Motor neuron (in vitro differentiated cells): ENCODE measurements at regions not wholly inside any gene's neighbourhood (a gene's known extent, or its start where the extent isn't known, plus 50 kb on each side); places are given as distances from the start of the nearest gene placed in this dataset.

Source experiments
- ATAC-seq, 8 experiments: fragments of 200-7000 bp; cut with Tn5 transposase; replicated peaks in 6 of 8; 2 replicates each; pipeline ENCODE4 v1.8.0; 2021; ENCODE audit warnings: mild to moderate bottlenecking in 8 of 8, moderate library complexity in 8 of 8
- H3K27ac ChIP-seq, 2 donors: fragments of 250-450 bp; sonication (Bioruptor Pico); 2 replicates each; pipeline ENCODE4 v1.9.0; 2021; ENCODE audit warnings: antibody characterized with exemption in 2 of 2, mild to moderate bottlenecking in 2 of 2, moderate library complexity in 1 of 2
- H3K4me1 ChIP-seq, 2 donors: fragments of 250-450 bp; sonication (Bioruptor Pico); replicated peaks in 1 of 2; 2 replicates each; pipeline ENCODE4 v1.6.1; 2021; ENCODE audit warnings: antibody characterized with exemption in 2 of 2, mild to moderate bottlenecking in 2 of 2, moderate library complexity in 1 of 2
- H3K4me3 ChIP-seq, 5 donors: fragments of 250-450 bp; sonication (Bioruptor Pico); 2 replicates each; pipeline ENCODE4 v1.9.0; 2021; ENCODE audit warnings: antibody characterized with exemption in 5 of 5, mild to moderate bottlenecking in 5 of 5, moderate library complexity in 4 of 5
- WGBS, 10 experiments: fragments of 450-650 bp; shearing (Covaris generic); methylation state at CpG; one replicate each; pipeline ENCODE4 v1.0.0; 2022; 5-methylcytosine and 5-hydroxymethylcytosine counted together
- in situ Hi-C, 9 experiments: fragments of 400-800 bp; cut with MboI; loops; one replicate each; pipeline ENCODE4 v1.15.0; 2021; ENCODE audit warnings: low sequenced_read_pairs in 9 of 9, low pct_unique_long_range_greater_than_20kb in 2 of 9; ENCODE audit not compliant: unreplicated experiment in 9 of 9

GRCh38 chr15:56528136-56528535, 63.2 kb upstream of the MNS1 start:
- Histone ChIP-seq H3K4me1 (peaks cover 0 to 1% of the 10 kb centered on the region in 2 donors), H3K4me3 (no peak overlapping the region), H3K27ac (no peak overlapping the region)
- ATAC-seq, result no peak
- WGBS, 10 experiments, result 0 to 89% (median 76%) methylated on average over 1 to 3 of the region's 3 CpGs; no CpG with 5 or more reads in 4 of the 10 experiments
- in situ Hi-C loops, result no loop called here

DNA sequence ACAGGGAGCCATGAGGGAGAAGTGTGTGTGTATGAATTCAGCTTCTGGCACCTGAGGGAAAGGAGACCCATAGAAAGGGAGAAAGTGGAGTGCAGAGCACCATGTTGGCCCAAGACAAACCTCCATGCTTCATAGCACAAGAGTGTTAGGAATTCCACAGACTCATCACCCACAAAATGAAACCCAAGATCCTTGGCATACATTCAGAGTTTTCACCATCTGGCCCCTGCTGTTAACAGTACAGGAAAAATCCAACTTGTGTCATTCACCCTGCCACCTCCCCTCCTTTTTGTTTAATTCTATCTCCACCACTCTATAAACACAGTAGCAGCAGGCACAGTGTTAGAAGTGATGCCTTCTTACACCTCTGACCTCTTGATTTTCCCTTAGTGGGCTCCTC, 60.0 kb upstream of the MNS1 start:
- no peak overlapping the region for H3K27ac ChIP-seq
- H3K4me1 ChIP-seq, result no peaks in the 10 kb centered on the region
- in situ Hi-C loops, result no loop called here
- ATAC-seq, result no peak
- no peak overlapping the region for H3K4me3 ChIP-seq

DNA sequence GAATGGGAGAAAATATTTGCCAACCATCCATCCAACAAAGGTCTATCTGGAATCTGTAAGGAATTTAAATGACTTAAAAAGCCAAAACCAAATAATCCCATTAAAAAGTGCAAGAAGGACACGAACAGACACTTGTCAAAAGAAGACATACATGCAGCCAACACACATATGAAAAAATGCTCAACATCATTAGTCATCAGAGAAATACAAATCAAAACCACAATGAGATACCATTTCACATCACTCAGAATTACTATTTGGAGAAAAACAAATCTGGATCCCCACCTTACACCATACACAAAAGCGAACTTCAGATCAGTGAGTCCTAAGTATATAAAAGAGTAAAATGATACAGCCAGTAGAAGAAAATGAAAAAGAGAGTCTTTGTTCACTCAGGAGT, 58.6 kb upstream of the MNS1 start:
- in situ Hi-C loops, result no loop called here
- Histone ChIP-seq H3K4me3 (no peak overlapping the region), H3K4me1 (no peaks in the 10 kb centered on the region), H3K27ac (no peak overlapping the region)
- no peak for ATAC-seq
- 0 to 90% (median 40%) methylated on average over 1 to 2 of the region's 2 CpGs; no CpG with 5 or more reads in 1 of the 10 experiments for WGBS, 10 experiments

- no peaks in the 10 kb centered on the region for H3K4me1 ChIP-seq
- no peak for ATAC-seq
- no peak overlapping the region for H3K4me3 ChIP-seq
- in situ Hi-C loops, result no loop called here
- H3K27ac ChIP-seq, result no peak overlapping the region
Observed at GRCh38 chr15:56519000-56519399, 54.1 kb upstream of the MNS1 start.
